ENCODE measurements at regions not wholly inside any gene's neighbourhood (a gene's known extent, or its start where the extent isn't known, plus 50 kb on each side); places are given as distances from the start of the nearest gene placed in this dataset.
"Not testable (repeated sequence)": the region's sequence is repeated elsewhere in the genome, so short reads cannot be mapped to it uniquely, and the experiment has no call there.

DNA sequence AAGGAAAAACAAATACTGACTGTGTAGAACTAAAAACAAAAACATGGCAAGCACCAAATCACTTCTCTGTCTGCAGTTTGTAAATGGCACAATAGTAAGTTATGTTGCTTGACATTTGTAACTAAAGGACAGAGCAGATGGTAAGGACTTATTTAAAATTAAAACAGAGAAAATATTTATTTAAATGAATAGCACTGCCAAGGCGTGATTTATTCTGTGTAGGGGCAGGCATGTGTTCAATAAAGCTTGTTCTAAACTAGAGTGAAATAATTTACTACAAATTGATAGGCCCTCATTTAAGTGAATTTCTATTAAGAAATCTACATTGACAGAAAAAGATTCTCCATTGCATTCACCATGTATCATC is 231.5 kb downstream of the CYLC2 start:
- no peak for DNase-seq (ENCODE audit: extremely low read depth, low read depth, low spot score)

DNA sequence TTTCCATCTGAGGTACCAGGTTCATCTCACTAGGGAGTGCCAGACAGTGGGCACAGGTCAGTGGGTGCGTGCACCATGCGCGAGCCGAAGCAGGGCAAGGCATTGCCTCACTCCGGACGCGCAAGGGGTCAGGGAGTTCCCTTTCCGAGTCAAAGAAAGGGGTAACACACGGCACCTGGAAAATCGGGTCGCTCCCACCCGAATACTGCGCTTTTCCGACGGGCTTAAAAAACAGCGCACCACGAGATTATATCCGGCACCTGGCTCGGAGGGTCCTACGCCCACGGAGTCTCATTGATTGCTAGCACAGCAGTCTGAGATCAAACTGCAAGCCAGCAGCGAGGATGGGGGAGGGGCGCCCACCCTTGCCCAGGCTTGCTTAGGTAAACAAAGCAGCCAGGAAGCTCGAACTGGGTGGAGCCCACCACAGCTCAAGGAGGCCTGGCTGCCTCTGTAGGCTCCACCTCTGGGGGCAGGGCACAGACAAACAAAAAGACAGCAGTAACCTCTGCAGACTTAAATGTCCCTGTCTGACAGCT is 242.5 kb downstream of the CYLC2 start:
- not testable (repeated sequence) for DNase-seq (ENCODE audit: extremely low read depth, low read depth, low spot score)

DNA sequence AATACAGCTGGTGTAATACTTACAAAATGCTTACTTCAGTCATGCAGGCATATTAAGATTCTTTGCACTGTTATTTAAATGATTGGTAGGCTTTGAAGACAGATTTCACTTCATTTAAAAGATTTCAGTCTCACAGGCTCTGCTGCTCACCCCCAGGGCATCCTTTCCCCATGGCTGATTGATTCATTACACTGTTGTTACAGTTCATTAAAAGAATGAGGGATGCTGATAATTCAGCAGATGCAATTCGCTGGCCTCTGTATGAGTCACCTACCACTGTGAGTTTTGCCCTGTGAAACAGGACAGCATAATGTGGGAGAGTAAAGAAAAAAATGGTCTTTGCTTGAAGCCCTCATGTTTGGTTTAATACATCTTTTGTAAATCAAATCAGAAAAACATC is 246.9 kb downstream of the CYLC2 start:
- DNase-seq (ENCODE audit: extremely low read depth, low read depth, low spot score), result no peak

DNA sequence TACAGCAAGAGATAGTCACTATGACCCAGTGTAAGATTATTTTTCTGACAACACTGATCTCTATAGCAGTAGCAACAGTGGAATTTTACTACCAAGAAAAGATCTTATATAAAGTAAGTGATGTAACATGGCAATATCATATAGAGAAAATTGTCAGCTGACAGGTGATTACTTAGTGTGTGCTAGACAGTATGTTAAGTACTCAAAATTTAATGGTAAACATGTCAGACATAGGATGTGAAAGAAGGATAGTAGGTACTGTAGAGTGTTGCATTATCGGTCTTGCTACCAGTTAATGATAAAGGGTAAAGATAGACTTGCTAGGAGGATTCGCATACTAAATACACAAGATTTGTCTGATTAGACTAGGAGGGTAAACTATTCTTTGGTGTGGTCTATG is 247.4 kb downstream of the CYLC2 start:
- no peak for DNase-seq (ENCODE audit: extremely low read depth, low read depth, low spot score)

DNA sequence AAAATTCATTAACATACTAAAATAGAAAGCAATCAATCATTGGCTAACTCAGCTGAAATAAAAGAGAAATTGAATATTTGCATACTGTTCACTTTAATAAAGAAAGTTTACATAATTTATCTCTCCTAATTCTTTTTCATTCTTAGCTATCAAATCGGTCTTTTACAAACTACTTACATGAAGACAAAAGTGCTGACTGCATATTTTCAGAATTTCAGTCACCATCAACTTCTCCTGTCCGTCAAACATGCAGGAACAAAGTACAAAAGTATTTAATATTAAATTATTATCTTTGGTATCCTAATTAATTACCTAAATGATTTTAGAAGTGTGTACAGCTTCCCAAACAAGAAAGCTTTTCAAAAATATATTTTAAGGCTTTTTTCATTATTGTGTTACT is 248.4 kb downstream of the CYLC2 start:
- DNase-seq (ENCODE audit: extremely low read depth, low read depth, low spot score), result no peak

DNA sequence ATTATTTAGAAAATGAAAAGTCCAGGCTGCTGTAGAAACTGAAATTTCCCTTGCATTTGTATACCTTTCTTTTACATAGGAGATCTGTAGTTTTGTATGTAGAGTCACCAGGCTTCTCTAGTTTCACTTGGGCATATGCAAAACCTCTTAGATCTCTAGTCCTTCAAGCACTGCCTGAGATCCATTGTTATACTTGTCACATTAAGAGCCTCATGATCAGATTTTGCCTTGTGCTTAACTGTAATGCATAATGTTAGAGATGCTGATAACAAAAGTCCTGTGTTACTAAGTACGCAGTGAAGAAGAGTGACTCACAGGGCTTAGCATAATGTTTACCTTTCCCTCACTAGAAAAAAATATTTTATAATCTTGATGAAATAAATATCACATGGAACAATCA is 250.2 kb downstream of the CYLC2 start:
- DNase-seq (ENCODE audit: extremely low read depth, low read depth, low spot score), result no peak

DNA sequence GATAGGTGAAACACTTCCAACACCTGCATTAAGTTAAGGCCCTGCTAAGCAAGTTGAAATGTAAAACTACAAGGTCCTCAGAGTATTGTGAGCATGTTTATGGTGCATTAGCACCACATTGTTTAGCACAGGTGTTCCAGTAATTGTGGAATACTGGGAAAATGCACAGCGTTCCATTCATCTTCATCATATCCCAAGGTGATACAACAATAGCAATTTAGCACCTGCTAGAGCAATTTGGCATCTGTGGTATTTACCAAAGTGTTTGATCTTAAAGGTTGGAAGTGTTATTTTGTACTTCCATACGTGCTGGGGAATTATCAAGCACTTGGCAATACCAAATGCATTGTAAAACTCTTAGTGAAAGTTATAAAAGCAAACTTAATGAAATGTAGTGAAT is 266.8 kb downstream of the CYLC2 start:
- DNase-seq (ENCODE audit: extremely low read depth, low read depth, low spot score), result no peak

DNA sequence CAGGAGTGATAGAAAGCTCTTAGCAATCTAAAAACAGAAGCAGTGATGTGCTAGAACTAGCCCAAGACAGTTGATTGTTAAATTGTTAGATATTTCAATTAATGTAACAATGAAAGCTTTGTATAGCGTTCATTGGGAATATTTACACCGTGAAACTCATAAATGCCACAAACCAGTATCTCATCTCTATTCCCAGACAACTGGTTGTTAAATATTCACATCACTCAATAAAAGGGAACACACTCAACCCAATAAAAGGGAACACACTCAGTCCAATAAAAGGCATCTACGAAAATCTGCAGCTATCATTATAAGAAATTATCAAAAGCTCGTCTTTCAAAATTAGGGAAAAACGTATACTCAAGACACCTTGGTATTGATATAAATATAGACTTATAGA is 270.9 kb downstream of the CYLC2 start:
- no peak for DNase-seq (ENCODE audit: extremely low read depth, low read depth, low spot score)

DNA sequence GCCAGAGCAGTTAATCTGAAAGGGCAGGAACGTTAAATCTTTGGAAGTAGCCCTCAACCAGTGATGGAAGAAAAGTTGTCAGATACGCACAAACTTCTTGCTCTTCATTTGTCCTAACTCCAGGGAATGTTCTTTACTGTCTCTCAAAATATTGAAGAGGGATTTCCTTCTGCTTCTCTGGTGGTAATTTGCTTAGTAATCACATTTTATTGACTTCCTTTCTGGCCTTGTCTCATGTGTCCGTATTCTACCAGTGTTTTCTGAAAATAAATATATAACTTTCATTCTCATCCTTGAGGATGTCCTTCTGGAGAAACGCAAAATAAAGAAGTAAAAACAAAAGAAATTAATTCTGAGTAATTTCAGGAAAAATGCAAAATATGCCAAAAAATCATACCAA is 282.1 kb downstream of the CYLC2 start:
- no peak for DNase-seq (ENCODE audit: extremely low read depth, low read depth, low spot score)

DNA sequence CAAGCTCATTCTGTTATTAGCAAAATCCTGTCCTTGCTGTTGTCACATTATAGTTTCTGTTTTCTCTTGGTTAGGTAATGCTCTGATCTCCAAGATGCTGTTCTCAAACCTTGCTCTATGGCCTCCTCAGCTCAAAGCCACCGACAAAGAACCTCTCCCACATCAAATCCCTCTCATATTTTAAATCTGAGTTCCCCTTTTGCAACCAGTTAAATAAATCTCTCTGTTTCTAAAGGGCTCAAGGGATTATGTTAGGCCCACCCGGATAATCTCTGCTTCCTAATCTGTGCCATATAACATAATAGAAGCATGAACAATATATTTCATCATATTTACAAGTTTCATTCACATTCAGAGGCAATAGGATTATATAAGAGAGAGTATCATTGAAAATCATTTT is 286.0 kb downstream of the CYLC2 start:
- no peak for DNase-seq (ENCODE audit: extremely low read depth, low read depth, low spot score)

DNA sequence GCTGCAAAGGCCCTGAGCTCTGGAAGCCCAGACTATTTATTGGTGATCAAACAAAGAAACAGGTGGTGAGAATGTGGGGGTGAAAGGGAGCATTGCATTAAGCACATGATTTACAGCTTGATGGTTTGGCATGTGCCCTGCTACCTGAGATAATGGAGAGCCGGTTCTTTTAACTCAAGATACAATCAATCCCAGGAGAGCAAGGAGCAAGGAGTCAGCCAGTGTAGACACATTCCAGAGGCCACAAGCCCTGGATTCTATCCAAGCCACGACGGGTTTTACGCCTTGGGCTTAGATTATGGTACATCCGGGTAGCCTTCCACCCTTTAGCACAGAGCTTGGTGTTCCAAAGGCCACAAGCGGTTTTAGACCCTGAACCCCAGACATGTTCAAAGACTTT is 292.2 kb downstream of the CYLC2 start:
- DNase-seq (ENCODE audit: extremely low read depth, low read depth, low spot score), result no peak

DNA sequence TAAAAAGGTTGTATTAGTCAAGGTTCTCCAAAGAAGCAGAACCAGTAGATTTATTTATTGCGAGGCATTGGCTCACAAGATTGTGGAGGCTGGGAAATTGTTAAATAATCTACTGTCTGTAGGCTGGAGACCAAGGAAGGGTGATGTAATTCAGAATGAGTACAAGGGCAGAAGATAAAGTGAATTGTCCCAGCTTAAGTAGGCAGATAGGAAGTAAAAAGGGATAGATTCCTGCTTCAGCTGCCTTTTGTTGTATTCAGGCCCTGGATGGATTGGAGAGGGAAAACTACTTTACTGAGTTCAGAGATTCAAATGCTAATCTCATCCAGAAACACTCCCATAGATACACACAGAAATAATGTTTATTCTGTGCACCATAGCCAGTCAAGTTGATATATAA is 301.1 kb downstream of the CYLC2 start:
- no peak for DNase-seq (ENCODE audit: extremely low read depth, low read depth, low spot score)

DNA sequence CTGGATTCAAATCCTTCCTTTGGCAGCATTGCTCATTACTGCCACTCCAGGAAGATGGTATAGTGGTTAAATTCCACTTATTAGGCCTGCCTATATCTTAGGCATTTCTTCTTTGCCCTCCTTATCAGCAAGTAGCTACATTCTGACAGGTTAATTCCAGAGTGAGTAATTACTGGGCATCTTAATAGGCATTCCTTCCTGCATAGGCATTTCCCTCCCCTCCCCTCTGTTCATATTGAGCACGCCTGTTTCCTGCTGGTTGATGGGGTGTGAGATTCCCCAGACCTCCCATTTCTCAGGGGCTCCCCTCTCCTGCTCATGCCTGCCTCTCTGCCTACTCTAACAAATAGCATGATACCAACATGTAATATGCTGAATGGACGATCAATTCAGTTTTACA is 305.9 kb downstream of the CYLC2 start:
- no peak for DNase-seq (ENCODE audit: extremely low read depth, low read depth, low spot score)

DNA sequence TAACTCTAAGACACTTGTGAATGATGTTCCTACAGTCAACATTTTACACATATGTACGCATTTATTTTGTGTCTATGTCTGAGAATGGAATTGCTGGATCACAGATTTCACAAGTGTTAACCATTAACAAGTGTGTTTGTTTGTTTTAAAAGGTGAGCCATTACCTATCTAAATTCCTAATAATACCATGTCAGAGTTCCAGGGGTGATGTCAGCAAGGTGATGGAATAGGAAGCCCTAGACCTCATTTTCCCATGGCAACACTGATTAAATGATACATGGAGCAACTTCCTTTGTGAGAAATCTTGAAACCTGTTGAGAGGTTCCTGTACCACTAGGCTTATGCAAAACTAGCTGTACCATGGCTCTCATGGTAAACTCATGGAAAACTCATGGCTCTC is 309.7 kb downstream of the CYLC2 start:
- no peak for DNase-seq (ENCODE audit: extremely low read depth, low read depth, low spot score)

DNA sequence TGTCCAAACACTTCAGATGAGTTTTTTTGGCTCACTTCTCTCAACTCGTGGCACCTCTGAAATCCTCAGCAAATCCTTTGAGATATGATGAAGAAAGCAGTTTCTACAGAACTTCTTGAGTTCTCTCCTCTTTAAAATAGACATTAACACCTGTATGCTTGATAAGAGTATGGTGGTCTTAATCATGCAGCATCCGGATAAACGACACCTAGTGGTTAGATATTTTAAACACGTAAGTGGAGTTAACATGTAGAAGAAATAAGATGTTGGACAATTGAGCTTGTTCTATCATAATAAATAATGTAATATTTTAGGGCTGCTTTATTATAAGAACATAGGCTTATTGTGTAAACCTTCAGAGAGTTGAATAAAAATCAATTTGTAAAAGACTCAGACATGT is 324.8 kb downstream of the CYLC2 start:
- no peak for DNase-seq (ENCODE audit: extremely low read depth, low read depth, low spot score)

DNA sequence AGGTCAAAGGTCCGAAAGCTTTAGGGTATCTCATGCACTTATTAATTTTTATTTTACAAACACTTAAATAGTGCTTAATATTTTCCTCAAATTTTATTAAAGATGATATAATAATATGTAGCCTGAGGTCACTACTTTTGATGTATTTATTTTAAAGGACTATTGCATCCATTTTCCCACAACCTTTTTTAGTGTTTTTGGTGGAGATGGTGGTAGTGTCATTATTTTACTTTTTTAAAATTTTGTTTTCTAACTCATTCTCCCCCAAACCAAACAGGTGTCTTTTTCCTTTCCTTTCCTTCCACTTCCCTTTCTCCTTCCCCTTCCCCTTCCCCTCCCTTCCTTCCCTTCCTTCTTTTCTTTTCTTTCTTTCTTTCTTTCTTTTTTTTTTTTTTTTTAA is 328.6 kb downstream of the CYLC2 start:
- DNase-seq (ENCODE audit: extremely low read depth, low read depth, low spot score), result no peak

DNA sequence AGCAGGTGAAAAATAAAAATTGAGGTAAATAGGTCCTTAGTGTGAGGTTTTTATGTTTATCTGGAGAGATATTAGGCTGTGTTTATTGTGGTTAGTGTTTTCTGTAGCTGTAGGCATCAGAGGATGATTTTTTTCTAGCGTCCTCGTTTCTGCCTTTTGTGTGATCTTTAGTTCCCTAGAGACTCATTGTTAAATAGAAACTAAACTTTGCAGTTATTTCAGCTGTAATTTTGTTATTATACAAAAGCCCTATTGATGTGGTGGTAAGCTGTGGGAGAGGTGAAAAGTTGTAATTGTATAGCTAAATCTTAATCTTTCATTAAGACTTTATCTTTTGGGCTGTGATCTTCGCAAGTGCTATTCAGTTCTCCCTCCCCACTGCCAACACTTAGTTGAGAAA is 340.3 kb downstream of the CYLC2 start:
- no peak for DNase-seq (ENCODE audit: extremely low read depth, low read depth, low spot score)

DNA sequence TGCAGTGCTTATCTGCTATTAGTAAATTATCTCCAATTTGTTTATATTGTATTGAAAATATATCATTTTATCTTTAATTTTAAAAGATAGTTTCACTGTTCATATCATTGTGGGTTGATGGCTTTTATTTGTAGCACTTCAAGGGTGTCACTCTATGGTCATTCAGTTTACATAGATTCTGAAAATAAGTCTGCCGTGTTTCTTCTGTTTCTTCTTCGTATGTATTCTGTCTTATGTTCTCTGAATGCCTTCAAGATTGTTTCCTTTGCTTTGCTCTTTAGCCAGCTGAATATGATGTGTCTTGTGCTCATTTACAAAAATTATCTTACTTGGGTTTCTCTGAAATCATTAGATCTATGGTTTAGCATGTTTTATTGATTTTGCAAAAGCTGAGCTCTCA is 359.9 kb downstream of the CYLC2 start:
- DNase-seq (ENCODE audit: extremely low read depth, low read depth, low spot score), result no peak

DNA sequence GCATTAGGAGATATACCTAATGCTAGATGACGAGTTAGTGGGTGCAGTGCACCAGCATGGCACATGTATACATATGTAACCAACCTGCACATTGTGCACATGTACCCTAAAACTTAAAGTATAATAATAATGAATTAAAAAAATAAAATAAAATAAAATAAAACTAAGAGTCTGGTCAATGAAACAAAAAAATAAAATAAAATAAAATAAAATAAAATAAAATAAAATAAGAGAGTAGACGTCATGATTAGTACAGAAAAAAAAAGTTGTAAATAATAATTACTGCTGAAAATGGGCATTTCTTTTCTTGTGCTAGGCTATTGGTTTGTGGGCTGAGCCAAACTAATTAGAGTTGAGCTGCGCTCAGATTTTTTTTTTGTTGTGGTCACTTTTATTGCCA is 362.8 kb downstream of the CYLC2 start:
- DNase-seq (ENCODE audit: extremely low read depth, low read depth, low spot score), result not testable (repeated sequence)

DNA sequence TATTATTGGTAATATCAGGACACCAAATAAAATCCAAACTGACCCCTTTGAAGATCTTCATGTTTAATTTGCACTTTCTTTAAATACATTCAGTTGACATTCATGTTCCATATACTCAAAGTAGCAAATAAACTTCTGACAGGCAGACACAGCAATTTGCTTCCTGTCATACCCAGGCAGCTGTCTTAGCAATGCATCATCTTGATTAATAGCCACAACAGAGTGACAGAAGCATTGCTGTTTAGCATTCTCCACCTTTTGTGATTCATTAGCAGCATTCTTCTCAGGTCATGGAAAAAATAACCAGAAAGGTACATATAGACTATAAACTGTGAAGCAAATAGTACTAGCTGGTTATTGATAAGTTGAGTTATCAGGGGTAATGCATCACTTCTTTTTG is 366.8 kb downstream of the CYLC2 start:
- DNase-seq (ENCODE audit: extremely low read depth, low read depth, low spot score), result no peak

DNA sequence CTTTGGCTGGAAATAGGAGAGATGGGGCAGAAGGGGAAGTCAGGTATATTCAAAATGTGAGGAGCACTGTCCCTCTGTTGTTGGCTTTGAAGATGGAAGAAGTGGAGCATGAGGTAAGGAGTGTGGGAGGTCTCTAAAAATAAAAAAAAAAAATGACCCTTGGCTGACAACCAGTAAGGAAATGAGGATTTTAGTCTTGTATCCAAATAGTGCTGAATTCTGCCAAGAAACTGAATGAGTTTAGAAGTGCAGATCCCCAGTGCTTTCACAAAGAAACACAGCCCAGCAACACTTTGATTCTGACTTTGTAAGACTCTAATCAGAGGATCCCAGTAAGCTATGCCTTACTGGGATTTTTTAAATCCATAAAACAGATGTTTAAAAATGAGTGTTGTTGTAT is 367.9 kb downstream of the CYLC2 start:
- DNase-seq (ENCODE audit: extremely low read depth, low read depth, low spot score), result no peak

DNA sequence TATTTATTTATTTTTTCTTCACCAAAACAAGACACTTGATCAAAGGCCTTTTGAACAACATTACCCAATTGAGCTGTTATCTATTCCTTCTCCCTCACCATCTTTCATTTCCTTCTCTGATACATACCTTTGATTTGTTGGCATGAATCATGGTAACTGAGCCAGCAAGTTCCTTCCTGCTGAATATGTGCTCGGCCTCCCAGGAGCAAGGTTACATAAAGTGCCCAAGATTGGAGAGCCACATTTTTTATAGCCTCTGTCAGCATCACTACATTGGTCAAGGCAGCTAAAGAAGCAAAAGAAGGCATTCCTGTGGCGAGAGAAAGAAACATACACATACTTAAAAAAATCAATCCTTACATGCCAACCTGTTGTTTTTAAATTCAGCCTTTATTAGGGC is 369.6 kb downstream of the CYLC2 start:
- DNase-seq (ENCODE audit: extremely low read depth, low read depth, low spot score), result no peak

DNA sequence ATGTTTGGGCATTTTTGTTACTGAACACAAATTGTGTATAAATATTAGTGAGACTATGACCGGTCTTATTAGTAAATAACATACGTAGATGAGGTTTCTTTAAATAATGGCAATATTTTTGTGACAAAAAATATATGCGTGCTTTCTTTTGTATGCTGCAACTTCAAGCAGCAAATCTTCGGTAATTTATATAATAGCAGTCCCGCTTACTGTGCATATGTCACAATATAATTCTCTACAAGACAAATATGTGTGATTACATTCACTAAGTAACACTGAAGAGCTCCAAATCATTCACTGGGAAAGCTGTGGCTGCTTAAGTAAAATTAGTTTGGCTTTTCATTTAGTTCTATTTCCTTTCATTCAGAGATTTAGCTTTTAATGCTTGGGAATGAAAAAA is 376.0 kb downstream of the CYLC2 start:
- no peak for DNase-seq (ENCODE audit: extremely low read depth, low read depth, low spot score)

DNA sequence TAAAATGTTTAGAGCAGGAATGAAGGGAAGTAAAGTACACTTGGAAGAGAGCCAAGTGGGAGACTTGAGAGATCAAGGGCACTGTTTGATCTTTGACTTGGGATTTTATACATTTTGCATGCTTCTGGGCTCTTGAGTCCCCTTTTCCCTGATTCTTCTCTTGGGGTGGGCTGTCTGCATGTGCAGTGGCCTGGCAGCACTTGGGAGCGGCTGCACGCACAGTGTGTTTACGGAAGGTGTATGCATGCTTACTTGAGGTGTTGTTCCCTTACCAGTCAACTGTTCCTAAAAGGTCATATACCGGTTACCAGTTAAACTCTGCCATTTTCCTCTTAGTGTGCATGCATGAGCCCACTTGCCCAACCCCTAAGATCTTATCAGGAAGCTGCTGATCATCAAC is 377.7 kb downstream of the CYLC2 start:
- no peak for DNase-seq (ENCODE audit: extremely low read depth, low read depth, low spot score)

Data from glomerular endothelial cell (primary cell).